NT2/D1 (cell line): ENCODE measurements at regions not wholly inside any gene's neighbourhood (a gene's known extent, or its start where the extent isn't known, plus 50 kb on each side); places are given as distances from the start of the nearest gene placed in this dataset.

Source experiments
- DNase-seq: peaks from one replicate; pipeline ENCODE4 v3.0.0-alpha.2; 2011; ENCODE audit warnings: low read depth, low spot score
- H3K27me3 ChIP-seq: 2 replicates; pipeline ENCODE4 v1.6.0; 2011; ENCODE audit warnings: mild to moderate bottlenecking; ENCODE audit not compliant: insufficient read length, insufficient read depth
- H3K36me3 ChIP-seq: 2 replicates; pipeline ENCODE4 v1.6.1; 2011; ENCODE audit warnings: mild to moderate bottlenecking, low read length, mixed read lengths; ENCODE audit not compliant: insufficient read depth, insufficient read length
- H3K4me1 ChIP-seq: 2 replicates; pipeline ENCODE4 v1.5.1; 2011; ENCODE audit not compliant: insufficient read depth, insufficient read length
- H3K4me3 ChIP-seq: 2 replicates; pipeline ENCODE4 v1.5.1; 2011; ENCODE audit warnings: low read depth; ENCODE audit not compliant: insufficient read length
- H3K9ac ChIP-seq: 2 replicates; pipeline ENCODE4 v1.6.0; 2011; ENCODE audit warnings: low read depth; ENCODE audit not compliant: insufficient read length
- H3K9me3 ChIP-seq: 2 replicates; pipeline ENCODE4 v1.5.1; 2011; ENCODE audit warnings: mild to moderate bottlenecking, low read length; ENCODE audit not compliant: insufficient read depth
- SUZ12 ChIP-seq: IDR thresholded peaks from 2 replicates; pipeline ENCODE4 v1.6.1; 2011; ENCODE audit not compliant: insufficient read length, insufficient read depth; ENCODE audit errors: extremely low read depth
- YY1 ChIP-seq: IDR thresholded peaks from 2 replicates; pipeline ENCODE4 v1.6.1; 2011; ENCODE audit not compliant: insufficient read length, insufficient read depth
- ZNF274 ChIP-seq: IDR thresholded peaks from 2 replicates; pipeline ENCODE4 v1.6.1; 2011; ENCODE audit warnings: mild to moderate bottlenecking, low read depth, low read length

- Histone ChIP-seq H3K27me3 (no peaks in the 10 kb centered on the region), H3K9me3 (peaks cover 29% of the 10 kb centered on the region), H3K36me3 (no peaks in the 10 kb centered on the region), H3K4me3 (no peak overlapping the region), H3K4me1 (no peaks in the 10 kb centered on the region), H3K9ac (no peak overlapping the region)
- TF ChIP-seq YY1 (no peak), SUZ12 (no peak), ZNF274 (no peak)
- DNase-seq = no peak
These were observed 176.4 kb upstream of the PTER start for GRCh38 chr10:16260388-16260787.

- TF ChIP-seq YY1 = no peak
- no peak for TF ChIP-seq SUZ12
- TF ChIP-seq ZNF274 = no peak
- no peak overlapping the region for H3K9ac ChIP-seq
- H3K4me1 ChIP-seq = no peaks in the 10 kb centered on the region
- no peaks in the 10 kb centered on the region for H3K36me3 ChIP-seq
- H3K9me3 ChIP-seq = no peaks in the 10 kb centered on the region
- DNase-seq = no peak
- H3K27me3 ChIP-seq = no peaks in the 10 kb centered on the region
- no peak overlapping the region for H3K4me3 ChIP-seq
These were observed 165.2 kb upstream of the PTER start for GRCh38 chr10:16271571-16271970.

- H3K4me1 ChIP-seq = no peaks in the 10 kb centered on the region
- no peaks in the 10 kb centered on the region for H3K9me3 ChIP-seq
- no peak overlapping the region for H3K9ac ChIP-seq
- H3K36me3 ChIP-seq = no peaks in the 10 kb centered on the region
- DNase-seq = no peak
- no peaks in the 10 kb centered on the region for H3K27me3 ChIP-seq
- H3K4me3 ChIP-seq = no peak overlapping the region
- TF ChIP-seq SUZ12 = no peak
These were observed 161.9 kb upstream of the PTER start for GRCh38 chr10:16274911-16275310.

DNA sequence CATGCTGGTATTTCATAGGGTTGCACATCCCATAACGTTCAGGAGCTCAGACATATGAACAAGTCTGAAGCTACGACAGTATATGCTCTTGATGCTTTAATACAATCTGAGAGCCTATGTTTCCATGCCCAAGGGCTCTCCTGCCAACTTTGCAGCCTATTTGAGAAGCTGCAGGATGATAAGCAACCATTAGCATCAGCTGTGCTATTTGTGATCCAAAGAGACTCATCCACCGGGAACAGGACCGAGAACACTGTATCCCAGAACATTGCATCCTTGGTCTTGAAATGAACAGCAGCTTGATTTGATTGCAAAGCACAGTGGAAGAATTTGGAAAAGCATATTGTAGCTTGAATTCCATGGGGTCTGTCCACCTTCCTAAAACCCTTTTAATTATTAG, 156.2 kb upstream of the PTER start:
- no peak for DNase-seq
- Histone ChIP-seq H3K9ac (no peak overlapping the region), H3K4me1 (no peaks in the 10 kb centered on the region), H3K36me3 (no peaks in the 10 kb centered on the region), H3K4me3 (no peak overlapping the region), H3K9me3 (no peaks in the 10 kb centered on the region), H3K27me3 (no peaks in the 10 kb centered on the region)
- TF ChIP-seq ZNF274 = no peak
- no peak for TF ChIP-seq SUZ12
- TF ChIP-seq YY1 = no peak

DNA sequence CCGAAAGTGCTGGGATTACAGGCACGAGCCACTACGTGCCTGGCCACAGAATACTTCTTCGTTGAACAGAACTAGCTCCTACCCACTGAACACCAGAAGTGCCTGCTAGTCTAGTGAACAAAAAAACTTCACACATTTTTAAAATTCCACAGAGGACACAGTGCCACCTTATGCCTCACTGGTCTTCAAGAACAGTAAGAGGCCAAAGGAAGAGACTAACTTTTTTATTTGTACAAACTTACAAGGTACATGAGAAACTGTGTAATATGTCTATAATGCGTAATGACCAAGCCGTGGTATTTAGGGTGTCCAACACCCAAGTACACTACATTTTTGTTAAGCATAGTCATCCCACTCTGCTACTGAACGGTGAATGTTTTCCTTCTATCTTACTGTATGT, 144.4 kb upstream of the PTER start:
- no peak overlapping the region for H3K4me3 ChIP-seq
- H3K9ac ChIP-seq = no peak overlapping the region
- no peaks in the 10 kb centered on the region for H3K27me3 ChIP-seq
- H3K9me3 ChIP-seq = no peaks in the 10 kb centered on the region
- TF ChIP-seq SUZ12 = no peak
- no peak for TF ChIP-seq YY1
- no peaks in the 10 kb centered on the region for H3K4me1 ChIP-seq
- no peak for DNase-seq
- no peaks in the 10 kb centered on the region for H3K36me3 ChIP-seq

DNA sequence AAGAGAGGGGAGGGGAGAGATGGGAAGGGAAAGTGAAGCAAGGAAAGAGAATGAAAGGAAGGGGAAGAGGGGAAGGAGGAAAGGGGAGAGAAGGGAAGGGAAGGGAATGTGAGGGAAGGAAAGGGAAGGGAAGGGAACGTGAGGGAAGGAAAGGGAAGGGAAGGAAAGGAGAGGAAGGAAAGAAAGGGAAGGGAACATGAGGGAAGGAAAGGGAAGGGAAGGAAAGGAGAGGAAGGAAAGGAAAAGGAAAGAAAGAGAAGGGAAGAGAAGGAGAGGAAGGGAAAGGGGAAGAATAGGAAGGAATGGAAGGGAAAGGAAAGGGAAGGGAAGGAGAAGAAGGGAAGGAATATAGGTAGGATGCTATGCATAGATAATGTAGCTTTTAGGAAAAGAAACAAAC, 139.7 kb upstream of the PTER start:
- H3K36me3 ChIP-seq = no peaks in the 10 kb centered on the region
- no peaks in the 10 kb centered on the region for H3K9me3 ChIP-seq
- no peaks in the 10 kb centered on the region for H3K4me1 ChIP-seq
- no peaks in the 10 kb centered on the region for H3K27me3 ChIP-seq
- H3K9ac ChIP-seq = no peak overlapping the region
- TF ChIP-seq SUZ12 (no peak), ZNF274 (no peak), YY1 (no peak)
- no peak for DNase-seq
- no peak overlapping the region for H3K4me3 ChIP-seq

DNA sequence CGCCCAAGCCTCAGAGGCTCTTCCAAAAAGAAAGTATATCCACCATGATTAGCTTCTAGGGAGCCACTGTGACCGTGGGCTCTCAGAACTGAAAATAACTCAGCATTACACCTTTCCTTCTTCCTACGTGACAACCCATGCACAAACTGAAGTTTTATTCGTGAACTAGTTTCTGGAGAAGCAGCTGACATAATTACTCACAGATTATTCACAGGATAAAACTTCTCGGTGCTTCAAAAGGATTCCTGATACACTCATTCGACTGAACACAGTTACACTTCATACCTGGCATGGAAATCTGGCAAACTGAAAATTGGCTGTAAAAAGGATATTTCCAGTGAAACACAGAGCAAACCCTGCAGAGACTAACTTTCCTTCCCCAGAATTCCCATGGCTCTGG, 139.2 kb upstream of the PTER start:
- no peak overlapping the region for H3K9ac ChIP-seq
- H3K4me1 ChIP-seq = no peaks in the 10 kb centered on the region
- no peaks in the 10 kb centered on the region for H3K27me3 ChIP-seq
- H3K36me3 ChIP-seq = no peaks in the 10 kb centered on the region
- no peaks in the 10 kb centered on the region for H3K9me3 ChIP-seq
- no peak for TF ChIP-seq SUZ12
- no peak for TF ChIP-seq YY1
- TF ChIP-seq ZNF274 = no peak
- no peak overlapping the region for H3K4me3 ChIP-seq
- DNase-seq = no peak

DNA sequence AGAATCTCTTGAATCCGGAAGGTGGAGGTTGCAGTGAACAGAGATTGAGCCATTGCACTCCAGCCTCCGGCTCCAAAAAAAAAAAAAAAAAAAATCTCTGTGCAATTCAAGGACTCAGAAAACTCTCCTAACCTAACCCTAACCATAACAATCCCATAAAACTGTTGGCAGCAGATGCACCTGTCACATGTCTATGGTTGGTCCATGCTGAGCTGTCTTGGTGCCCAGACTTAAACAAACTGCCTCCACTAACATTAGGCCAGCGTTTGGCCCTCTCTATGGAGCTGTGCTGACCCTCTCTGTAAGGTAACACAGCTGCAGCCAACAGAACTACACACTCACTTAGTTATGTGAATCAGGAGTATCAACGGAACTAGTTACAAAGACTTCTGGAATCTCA, 132.5 kb upstream of the PTER start:
- no peak overlapping the region for H3K9ac ChIP-seq
- TF ChIP-seq ZNF274 = no peak
- TF ChIP-seq YY1 = no peak
- no peak for TF ChIP-seq SUZ12
- no peaks in the 10 kb centered on the region for H3K9me3 ChIP-seq
- no peak overlapping the region for H3K4me3 ChIP-seq
- H3K4me1 ChIP-seq = no peaks in the 10 kb centered on the region
- no peak for DNase-seq
- H3K36me3 ChIP-seq = no peaks in the 10 kb centered on the region
- no peaks in the 10 kb centered on the region for H3K27me3 ChIP-seq

DNA sequence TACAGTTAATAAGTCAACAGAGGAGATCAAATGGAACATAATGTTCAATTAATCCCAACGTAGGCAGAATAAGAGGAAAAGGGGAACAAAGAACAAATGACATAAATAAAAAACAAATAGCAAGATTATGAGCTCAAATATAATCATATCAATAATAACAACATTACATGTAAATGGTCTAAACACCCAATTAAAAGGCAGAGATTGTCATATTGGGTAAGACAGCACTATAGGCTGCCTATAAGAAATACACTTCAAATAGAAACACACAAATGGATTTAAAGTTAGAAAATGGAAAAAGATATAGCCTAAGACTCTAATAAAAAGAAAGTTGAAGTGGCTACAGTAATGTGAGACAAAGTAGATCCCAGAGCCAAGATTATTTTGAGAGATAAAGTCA, 126.4 kb upstream of the PTER start:
- Histone ChIP-seq H3K9ac (no peak overlapping the region), H3K4me1 (no peaks in the 10 kb centered on the region), H3K4me3 (no peak overlapping the region), H3K9me3 (no peaks in the 10 kb centered on the region), H3K36me3 (no peaks in the 10 kb centered on the region), H3K27me3 (no peaks in the 10 kb centered on the region)
- DNase-seq = no peak
- no peak for TF ChIP-seq ZNF274
- no peak for TF ChIP-seq YY1
- no peak for TF ChIP-seq SUZ12
